Thoracic aorta (tissue), 2 donors: ENCODE measurements at regions not wholly inside any gene's neighbourhood (a gene's known extent, or its start where the extent isn't known, plus 50 kb on each side); places are given as distances from the start of the nearest gene placed in this dataset.

ENCODE experiments used
- ATAC-seq: fragments of 150-250 bp; one replicate; pipeline ENCODE4 v1.8.0; 2017; ENCODE audit warnings: low read depth; ENCODE audit not compliant: insufficient number of reproducible peaks, low FRiP score
- DNase-seq: peaks from one replicate; pipeline ENCODE4 v3.0.0-alpha.2; 2020; ENCODE audit warnings: low spot score
- H3K27ac ChIP-seq, 2 donors: fragments of 200-600 bp; sonication (generic); 1 replicate in 1 of 2; 2 replicates in 1 of 2; pipeline ENCODE4 v1.5.1; 2016; ENCODE audit warnings: mild to moderate bottlenecking in 2 of 2, moderate library complexity in 2 of 2
- H3K27me3 ChIP-seq: fragments of 200-600 bp; sonication (generic); replicated peaks from 2 replicates; pipeline ENCODE4 v1.6.0; 2016; ENCODE audit warnings: mild to moderate bottlenecking; ENCODE audit not compliant: insufficient read depth
- H3K36me3 ChIP-seq: fragments of 200-600 bp; sonication (generic); one replicate; pipeline ENCODE4 v1.5.1; 2016
- H3K4me1 ChIP-seq, 2 donors: fragments of 200-600 bp; sonication (generic); 1 replicate in 1 of 2; 2 replicates in 1 of 2; pipeline versions ENCODE4 v1.5.1 to v1.6.0; 2016; ENCODE audit warnings: low read depth in 2 of 2, mild to moderate bottlenecking in 1 of 2; ENCODE audit not compliant: control insufficient read depth in 1 of 2
- H3K4me3 ChIP-seq: fragments of 200-600 bp; sonication (generic); 2 replicates; pipeline ENCODE4 v1.5.1; 2016; ENCODE audit warnings: mild to moderate bottlenecking
- H3K9me3 ChIP-seq: fragments of 200-600 bp; sonication (generic); 2 replicates; pipeline ENCODE4 v1.5.1; 2016
- TF ChIP-seq, protein P1 (sequence below): fragments of 200-600 bp; sonication (generic); IDR thresholded peaks from one replicate; pipeline ENCODE4 v1.5.1; 2019; ENCODE audit warnings: antibody characterized with exemption

GRCh38 chr10:130862626-130863025, 448.9 kb downstream of the TCERG1L start:
- Histone ChIP-seq H3K4me3 (no peak overlapping the region), H3K4me1 (no peaks in the 10 kb centered on the region), H3K9me3 (no peaks in the 10 kb centered on the region), H3K27me3 (no peaks in the 10 kb centered on the region), H3K27ac (no peak overlapping the region), H3K36me3 (no peaks in the 10 kb centered on the region)
- TF ChIP-seq, protein P1, sequence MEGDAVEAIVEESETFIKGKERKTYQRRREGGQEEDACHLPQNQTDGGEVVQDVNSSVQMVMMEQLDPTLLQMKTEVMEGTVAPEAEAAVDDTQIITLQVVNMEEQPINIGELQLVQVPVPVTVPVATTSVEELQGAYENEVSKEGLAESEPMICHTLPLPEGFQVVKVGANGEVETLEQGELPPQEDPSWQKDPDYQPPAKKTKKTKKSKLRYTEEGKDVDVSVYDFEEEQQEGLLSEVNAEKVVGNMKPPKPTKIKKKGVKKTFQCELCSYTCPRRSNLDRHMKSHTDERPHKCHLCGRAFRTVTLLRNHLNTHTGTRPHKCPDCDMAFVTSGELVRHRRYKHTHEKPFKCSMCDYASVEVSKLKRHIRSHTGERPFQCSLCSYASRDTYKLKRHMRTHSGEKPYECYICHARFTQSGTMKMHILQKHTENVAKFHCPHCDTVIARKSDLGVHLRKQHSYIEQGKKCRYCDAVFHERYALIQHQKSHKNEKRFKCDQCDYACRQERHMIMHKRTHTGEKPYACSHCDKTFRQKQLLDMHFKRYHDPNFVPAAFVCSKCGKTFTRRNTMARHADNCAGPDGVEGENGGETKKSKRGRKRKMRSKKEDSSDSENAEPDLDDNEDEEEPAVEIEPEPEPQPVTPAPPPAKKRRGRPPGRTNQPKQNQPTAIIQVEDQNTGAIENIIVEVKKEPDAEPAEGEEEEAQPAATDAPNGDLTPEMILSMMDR = no peak
- DNase-seq (no peak), ATAC-seq (no peak)

DNA sequence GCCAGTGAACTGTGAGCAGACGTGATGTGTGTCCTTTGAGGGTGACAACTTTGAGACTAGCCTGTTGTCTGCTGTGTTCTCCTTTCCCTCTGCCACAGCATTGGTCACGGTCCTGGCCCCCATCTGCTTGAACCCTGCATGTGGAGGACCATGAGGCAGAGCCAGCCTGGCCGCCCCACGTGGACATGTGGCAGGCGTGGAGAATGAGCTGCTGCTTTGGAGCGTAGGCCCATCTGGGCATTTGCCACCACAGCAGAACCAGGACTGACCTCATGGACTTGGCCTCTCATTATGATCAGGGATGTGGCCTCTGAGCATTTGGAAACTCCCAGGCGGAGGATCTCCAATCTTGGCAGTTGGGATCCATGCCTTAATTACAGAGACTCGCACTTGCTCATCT, 448.5 kb downstream of the TCERG1L start:
- no peaks in the 10 kb centered on the region for H3K9me3 ChIP-seq
- ATAC-seq = no peak
- no peak overlapping the region for H3K27ac ChIP-seq
- H3K4me3 ChIP-seq = no peak overlapping the region
- H3K27me3 ChIP-seq = no peaks in the 10 kb centered on the region
- no peak for DNase-seq
- TF ChIP-seq, protein P1 = no peak
- H3K36me3 ChIP-seq = no peaks in the 10 kb centered on the region
- no peaks in the 10 kb centered on the region for H3K4me1 ChIP-seq

GRCh38 chr10:130864961-130865818, 446.3 kb downstream of the TCERG1L start:
- Histone ChIP-seq H3K4me3 (no peak overlapping the region), H3K4me1 (no peaks in the 10 kb centered on the region), H3K27me3 (no peaks in the 10 kb centered on the region), H3K9me3 (no peaks in the 10 kb centered on the region), H3K36me3 (no peaks in the 10 kb centered on the region), H3K27ac (no peak overlapping the region)
- no peak for ATAC-seq
- TF ChIP-seq, protein P1 = no peak
- DNase-seq = no peak

DNA sequence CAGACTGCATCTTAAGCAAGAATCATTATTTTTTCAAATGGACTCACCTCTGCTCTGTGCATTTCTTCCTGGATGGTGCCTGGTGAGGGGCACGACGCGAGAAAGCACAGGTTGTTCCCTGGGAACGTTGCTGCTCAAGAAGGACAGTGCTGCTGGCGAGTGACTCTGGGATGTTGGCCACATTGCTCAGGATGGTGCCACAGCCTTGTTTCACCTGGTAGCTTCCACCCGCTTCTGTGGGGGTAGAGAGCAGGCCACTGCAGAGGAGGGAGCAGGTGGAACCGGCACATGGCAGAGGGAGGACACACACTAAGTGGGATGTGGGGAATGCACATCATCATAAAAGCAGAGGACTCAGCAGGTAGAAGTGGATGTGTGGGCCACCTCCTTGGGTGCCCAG, 444.7 kb downstream of the TCERG1L start:
- ATAC-seq = no peak
- Histone ChIP-seq H3K27ac (no peak overlapping the region), H3K27me3 (no peaks in the 10 kb centered on the region), H3K4me3 (no peak overlapping the region), H3K9me3 (no peaks in the 10 kb centered on the region), H3K36me3 (no peaks in the 10 kb centered on the region), H3K4me1 (no peaks in the 10 kb centered on the region)
- TF ChIP-seq, protein P1 = no peak
- DNase-seq = no peak

DNA sequence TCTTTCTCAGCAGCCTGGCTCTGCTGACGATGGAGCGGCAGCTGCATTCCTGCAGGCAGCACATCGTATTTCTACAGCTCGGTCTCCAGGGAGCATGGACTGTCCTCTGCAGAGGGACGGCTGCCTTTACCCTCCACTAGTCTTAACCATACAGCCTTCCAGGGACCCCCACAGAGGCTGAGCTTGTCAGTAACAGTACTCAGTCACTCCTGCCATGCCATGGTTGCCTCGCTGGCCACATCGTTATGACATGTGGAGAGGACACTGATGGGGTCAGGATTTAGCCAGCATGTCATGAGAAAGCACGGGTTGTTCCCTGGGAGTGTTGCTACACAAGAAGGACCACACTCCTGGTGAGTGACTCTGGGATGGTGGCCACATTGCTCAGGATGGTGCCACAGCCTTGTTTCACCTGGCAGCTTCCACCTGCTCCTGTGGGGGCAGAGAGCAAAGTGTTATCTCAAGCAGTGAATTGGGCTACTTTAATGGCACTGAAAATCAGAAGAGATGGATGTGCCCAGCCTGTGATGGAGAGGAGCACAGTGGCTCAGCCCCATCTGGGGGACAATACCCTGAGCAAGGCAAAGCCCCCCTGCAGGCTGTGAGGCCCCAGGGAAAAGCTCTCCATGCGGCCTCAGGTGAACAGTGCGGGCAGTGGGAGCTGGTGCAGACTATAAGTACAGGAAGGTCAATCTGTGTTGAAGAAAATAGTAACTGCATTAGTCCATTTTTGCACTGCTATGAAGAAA, 443.9 kb downstream of the TCERG1L start:
- ATAC-seq = no peak
- H3K4me3 ChIP-seq = no peak overlapping the region

More for the DNA sequence above, 443.9 kb downstream of the TCERG1L start:
- Histone ChIP-seq H3K27me3 (no peaks in the 10 kb centered on the region), H3K9me3 (no peaks in the 10 kb centered on the region), H3K36me3 (no peaks in the 10 kb centered on the region), H3K27ac (no peak overlapping the region), H3K4me1 (no peaks in the 10 kb centered on the region)
- DNase-seq = no peak
- TF ChIP-seq, protein P1 = no peak
